ENCODE measurements at regions not wholly inside any gene's neighbourhood (a gene's known extent, or its start where the extent isn't known, plus 50 kb on each side); places are given as distances from the start of the nearest gene placed in this dataset.

DNA sequence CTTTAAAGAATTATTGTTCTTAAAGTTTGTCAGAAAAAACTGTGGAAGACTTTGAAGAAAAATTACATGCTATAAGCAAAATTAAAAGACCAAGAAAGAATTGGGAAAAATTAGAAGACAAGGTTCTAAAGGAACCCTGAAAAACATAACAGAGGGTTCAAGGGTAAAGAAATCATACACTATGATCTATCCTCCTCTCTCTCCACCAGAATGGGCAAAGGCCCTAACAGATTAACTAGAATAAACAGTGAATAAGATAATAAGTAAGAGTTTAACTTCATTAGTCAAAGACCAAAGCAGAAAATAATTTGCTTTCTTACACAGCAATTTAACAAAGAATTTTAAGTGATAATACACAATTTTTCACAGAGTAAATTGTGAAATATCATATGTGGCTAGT, 201.2 kb upstream of the PDE10A start:
- Histone ChIP-seq H3K27me3 (ENCODE audit: insufficient read depth, low read length, poor library complexity, severe bottlenecking) (no peaks in the 10 kb centered on the region), H3K4me1 (ENCODE audit: insufficient read depth, low read length, poor library complexity, severe bottlenecking) (no peaks in the 10 kb centered on the region), H3K9me2 (replicated peaks; ENCODE audit: low read depth, low read length) (no peaks in the 10 kb centered on the region), H3K79me2 (ENCODE audit: insufficient read depth, low read length) (no peaks in the 10 kb centered on the region), H4K20me1 (ENCODE audit: insufficient read depth, low read length, poor library complexity, severe bottlenecking) (no peaks in the 10 kb centered on the region), H3F3A (ENCODE audit: low read depth) (no peaks in the 10 kb centered on the region), H3K36me3 (ENCODE audit: insufficient read depth, low read length) (no peaks in the 10 kb centered on the region), H3K4me3 (ENCODE audit: low read length, poor library complexity, severe bottlenecking) (no peak overlapping the region), H3K9me3 (ENCODE audit: insufficient read depth, low read depth, low read length) (peaks cover 4% of the 10 kb centered on the region; the same call in 1 of the 2 replicates), H3K9ac (ENCODE audit: low read depth, low read length, poor library complexity, severe bottlenecking) (no peak overlapping the region), H3K4me2 (ENCODE audit: low read depth, low read length, poor library complexity, severe bottlenecking) (no peak overlapping the region), H2AFZ (ENCODE audit: low read length) (no peak overlapping the region)
- no peak for TF ChIP-seq EZH2phosphoT487 (IDR thresholded peaks at IDR 0.05; ENCODE audit: borderline replicate concordance)
- TF ChIP-seq, protein P1, sequence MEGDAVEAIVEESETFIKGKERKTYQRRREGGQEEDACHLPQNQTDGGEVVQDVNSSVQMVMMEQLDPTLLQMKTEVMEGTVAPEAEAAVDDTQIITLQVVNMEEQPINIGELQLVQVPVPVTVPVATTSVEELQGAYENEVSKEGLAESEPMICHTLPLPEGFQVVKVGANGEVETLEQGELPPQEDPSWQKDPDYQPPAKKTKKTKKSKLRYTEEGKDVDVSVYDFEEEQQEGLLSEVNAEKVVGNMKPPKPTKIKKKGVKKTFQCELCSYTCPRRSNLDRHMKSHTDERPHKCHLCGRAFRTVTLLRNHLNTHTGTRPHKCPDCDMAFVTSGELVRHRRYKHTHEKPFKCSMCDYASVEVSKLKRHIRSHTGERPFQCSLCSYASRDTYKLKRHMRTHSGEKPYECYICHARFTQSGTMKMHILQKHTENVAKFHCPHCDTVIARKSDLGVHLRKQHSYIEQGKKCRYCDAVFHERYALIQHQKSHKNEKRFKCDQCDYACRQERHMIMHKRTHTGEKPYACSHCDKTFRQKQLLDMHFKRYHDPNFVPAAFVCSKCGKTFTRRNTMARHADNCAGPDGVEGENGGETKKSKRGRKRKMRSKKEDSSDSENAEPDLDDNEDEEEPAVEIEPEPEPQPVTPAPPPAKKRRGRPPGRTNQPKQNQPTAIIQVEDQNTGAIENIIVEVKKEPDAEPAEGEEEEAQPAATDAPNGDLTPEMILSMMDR (conservative IDR thresholded peaks at IDR 0.05; ENCODE audit: low read length): no peak

DNA sequence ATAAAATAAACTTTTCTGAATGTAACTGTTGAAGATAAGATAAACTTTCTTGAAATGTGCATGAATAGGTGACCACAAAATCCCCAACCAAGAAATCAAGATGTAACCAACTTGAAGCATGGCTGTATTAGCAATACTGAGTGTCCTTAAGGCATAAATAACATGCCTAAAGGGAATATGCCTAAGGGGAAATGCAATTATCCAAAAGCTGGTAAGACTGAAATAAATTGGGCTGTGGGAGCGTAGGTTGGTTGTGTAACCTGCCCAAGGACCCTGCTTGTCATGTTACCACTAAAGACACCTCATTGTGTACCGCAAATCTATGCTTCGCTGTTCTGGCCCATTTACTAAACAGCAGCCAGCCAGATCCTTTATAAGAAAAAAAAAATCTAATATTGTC, 200.8 kb upstream of the PDE10A start:
- Histone ChIP-seq H3K9me3 (ENCODE audit: insufficient read depth, low read depth, low read length) (peaks cover 4% of the 10 kb centered on the region; the same call in 1 of the 2 replicates), H3K36me3 (ENCODE audit: insufficient read depth, low read length) (no peaks in the 10 kb centered on the region), H3K4me2 (ENCODE audit: low read depth, low read length, poor library complexity, severe bottlenecking) (no peak overlapping the region), H2AFZ (ENCODE audit: low read length) (no peak overlapping the region), H4K20me1 (ENCODE audit: insufficient read depth, low read length, poor library complexity, severe bottlenecking) (no peaks in the 10 kb centered on the region), H3K9me2 (replicated peaks; ENCODE audit: low read depth, low read length) (no peaks in the 10 kb centered on the region), H3K4me1 (ENCODE audit: insufficient read depth, low read length, poor library complexity, severe bottlenecking) (no peaks in the 10 kb centered on the region), H3F3A (ENCODE audit: low read depth) (no peaks in the 10 kb centered on the region), H3K4me3 (ENCODE audit: low read length, poor library complexity, severe bottlenecking) (no peak overlapping the region), H3K79me2 (ENCODE audit: insufficient read depth, low read length) (no peaks in the 10 kb centered on the region), H3K9ac (ENCODE audit: low read depth, low read length, poor library complexity, severe bottlenecking) (no peak overlapping the region), H3K27me3 (ENCODE audit: insufficient read depth, low read length, poor library complexity, severe bottlenecking) (no peaks in the 10 kb centered on the region)
- TF ChIP-seq, protein P1 (conservative IDR thresholded peaks at IDR 0.05; ENCODE audit: low read length): no peak
- no peak for TF ChIP-seq EZH2phosphoT487 (IDR thresholded peaks at IDR 0.05; ENCODE audit: borderline replicate concordance)

DNA sequence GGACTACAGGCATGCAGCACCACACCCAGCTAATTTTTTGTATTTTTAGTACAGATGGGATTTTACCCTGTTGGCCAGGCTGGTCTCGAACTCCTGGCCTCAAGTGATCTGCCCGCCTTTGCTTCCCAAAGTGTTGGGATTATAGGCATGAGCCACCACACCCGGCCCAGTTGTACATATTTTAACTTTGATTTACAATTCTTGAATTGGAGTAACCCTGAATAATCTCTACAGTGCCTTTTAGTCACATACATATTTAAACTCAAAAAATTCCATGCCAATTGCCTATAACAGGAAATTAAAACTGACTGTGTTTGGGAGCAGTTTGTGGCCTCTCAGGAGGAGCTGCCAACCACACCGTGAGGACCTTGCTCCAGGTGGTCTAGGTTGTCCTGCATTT, 199.8 kb upstream of the PDE10A start:
- no peaks in the 10 kb centered on the region for H4K20me1 ChIP-seq (ENCODE audit: insufficient read depth, low read length, poor library complexity, severe bottlenecking)
- no peak overlapping the region for H3K4me3 ChIP-seq (ENCODE audit: low read length, poor library complexity, severe bottlenecking)
- no peak overlapping the region for H3K4me2 ChIP-seq (ENCODE audit: low read depth, low read length, poor library complexity, severe bottlenecking)

More for the DNA sequence above, 199.8 kb upstream of the PDE10A start:
- H3K36me3 ChIP-seq (ENCODE audit: insufficient read depth, low read length): no peaks in the 10 kb centered on the region
- H3K4me1 ChIP-seq (ENCODE audit: insufficient read depth, low read length, poor library complexity, severe bottlenecking): no peaks in the 10 kb centered on the region
- no peak overlapping the region for H2AFZ ChIP-seq (ENCODE audit: low read length)
- no peaks in the 10 kb centered on the region for H3K27me3 ChIP-seq (ENCODE audit: insufficient read depth, low read length, poor library complexity, severe bottlenecking)
- TF ChIP-seq, protein P1 (conservative IDR thresholded peaks at IDR 0.05; ENCODE audit: low read length): no peak
- no peak for TF ChIP-seq EZH2phosphoT487 (IDR thresholded peaks at IDR 0.05; ENCODE audit: borderline replicate concordance)
- H3K9me3 ChIP-seq (ENCODE audit: insufficient read depth, low read depth, low read length): peaks cover 4% of the 10 kb centered on the region; the same call in 1 of the 2 replicates
- no peaks in the 10 kb centered on the region for H3K79me2 ChIP-seq (ENCODE audit: insufficient read depth, low read length)
- H3K9me2 ChIP-seq (replicated peaks; ENCODE audit: low read depth, low read length): no peaks in the 10 kb centered on the region
- H3K9ac ChIP-seq (ENCODE audit: low read depth, low read length, poor library complexity, severe bottlenecking): no peak overlapping the region
- H3F3A ChIP-seq (ENCODE audit: low read depth): no peaks in the 10 kb centered on the region
